GM18519 (cell line): ENCODE measurements at regions not wholly inside any gene's neighbourhood (a gene's known extent, or its start where the extent isn't known, plus 50 kb on each side); places are given as distances from the start of the nearest gene placed in this dataset.

Experiments used
- ATAC-seq: cut with Tn5 transposase; IDR thresholded peaks from one replicate; pipeline ENCODE4 v1.9.1; 2021; ENCODE audit warnings: mild to moderate bottlenecking, moderate library complexity; ENCODE audit not compliant: unreplicated experiment, low FRiP score

GRCh38 chr15:62619526-62619925, 423.0 kb upstream of the TPM1 start:
- ATAC-seq = no peak

- no peak for ATAC-seq
These were observed 419.8 kb upstream of the TPM1 start for GRCh38 chr15:62622775-62623174.

GRCh38 chr15:62624547-62625378, 417.8 kb upstream of the TPM1 start:
- ATAC-seq = no peak

- ATAC-seq = no peak
These were observed 417.0 kb upstream of the TPM1 start for GRCh38 chr15:62625429-62626033.

- no peak for ATAC-seq
These were observed 415.6 kb upstream of the TPM1 start for GRCh38 chr15:62626903-62627302.

- ATAC-seq = no peak
These were observed 411.3 kb upstream of the TPM1 start for GRCh38 chr15:62631076-62631724.

GRCh38 chr15:62636823-62637573, 405.5 kb upstream of the TPM1 start:
- ATAC-seq = no peak

GRCh38 chr15:62637574-62637897, 405.0 kb upstream of the TPM1 start:
- no peak for ATAC-seq

GRCh38 chr15:62637950-62638619, 404.5 kb upstream of the TPM1 start:
- ATAC-seq = no peak

- ATAC-seq = no peak
These were observed 403.1 kb upstream of the TPM1 start for GRCh38 chr15:62639432-62639831.

GRCh38 chr15:62639906-62640605, 402.5 kb upstream of the TPM1 start:
- no peak for ATAC-seq

- no peak for ATAC-seq
These were observed 400.7 kb upstream of the TPM1 start for GRCh38 chr15:62641825-62642224.

GRCh38 chr15:62643572-62643971, 399.0 kb upstream of the TPM1 start:
- ATAC-seq = no peak

- ATAC-seq = no peak
These were observed 398.2 kb upstream of the TPM1 start for GRCh38 chr15:62644216-62644888.

- ATAC-seq = no peak
These were observed 397.4 kb upstream of the TPM1 start for GRCh38 chr15:62644889-62645742.

- ATAC-seq = no peak
These were observed 395.2 kb upstream of the TPM1 start for GRCh38 chr15:62647202-62647842.

- no peak for ATAC-seq
These were observed 394.6 kb upstream of the TPM1 start for GRCh38 chr15:62647843-62648505.
